Activated CD8-positive, alpha-beta T cell treated with anti-CD3 and anti-CD28 coated beads, Interleukin-2, amount 10 ng/mL, durations not matched to agents 7 days and 5 days (primary cell): ENCODE measurements at regions not wholly inside any gene's neighbourhood (a gene's known extent, or its start where the extent isn't known, plus 50 kb on each side); places are given as distances from the start of the nearest gene placed in this dataset.

Experiments used
- ATAC-seq: fragments of 150-1000 bp; cut with Tn5 transposase; one replicate; pipeline ENCODE4 v1.10.0; 2021; ENCODE audit warnings: moderate library complexity
- CTCF ChIA-PET: fragments of 350-600 bp; sonication (Branson Sonifier 250); formaldehyde crosslinking; loops from one replicate; lab custom pipeline; 2021; ENCODE audit warnings: antibody characterized with exemption; lab: Charles Lee
- POLR2A ChIA-PET: fragments of 350-600 bp; sonication (Branson Sonifier 250); formaldehyde crosslinking; loops from one replicate; lab custom pipeline; 2021; ENCODE audit warnings: antibody characterized with exemption; lab: Charles Lee
- DNase-seq: peaks from one replicate; pipeline ENCODE4 v3.0.0-alpha.2; 2020
- H3K27ac Mint-ChIP-seq: one replicate; pipeline ENCODE4 v1.8.0; 2021; ENCODE audit warnings: mild to moderate bottlenecking, mixed read lengths
- H3K27me3 Mint-ChIP-seq: one replicate; pipeline ENCODE4 v1.8.0; 2021; ENCODE audit warnings: low read depth, mixed read lengths
- H3K36me3 Mint-ChIP-seq: one replicate; pipeline ENCODE4 v1.8.0; 2021; ENCODE audit warnings: low read depth, mixed read lengths
- H3K4me1 Mint-ChIP-seq: one replicate; pipeline ENCODE4 v1.8.0; 2021; ENCODE audit warnings: low read depth, mixed read lengths
- H3K4me3 Mint-ChIP-seq: one replicate; pipeline ENCODE4 v1.8.0; 2021; ENCODE audit warnings: mild to moderate bottlenecking, mixed read lengths
- H3K9me3 Mint-ChIP-seq: one replicate; pipeline ENCODE4 v1.8.0; 2022; ENCODE audit warnings: mixed read lengths; ENCODE audit not compliant: insufficient read depth

DNA sequence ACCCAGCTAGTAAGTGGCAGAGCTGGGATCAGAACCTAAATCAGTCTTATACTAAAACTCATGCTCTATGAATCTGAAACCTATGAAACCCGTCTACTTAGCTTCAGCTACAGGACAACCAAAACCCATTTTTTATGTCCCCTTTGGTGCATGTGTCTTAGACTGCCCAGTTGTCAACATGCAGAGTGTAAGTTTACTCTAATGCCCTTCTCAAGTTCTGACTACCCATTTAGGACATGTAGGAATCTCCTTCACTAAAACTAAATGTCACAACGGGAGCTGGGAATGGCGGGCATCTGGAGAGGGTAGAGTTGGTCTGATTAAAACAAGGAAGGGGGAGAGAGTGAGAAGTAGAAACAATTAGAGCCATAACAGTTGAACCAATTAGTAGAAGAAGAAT lies 167.9 kb upstream of the UBASH3B start:
- Mint-ChIP-seq H3K4me3 (no peak overlapping the region), H3K4me1 (no peaks in the 10 kb centered on the region), H3K27me3 (peaks cover 2% of the 10 kb centered on the region), H3K27ac (no peak overlapping the region), H3K36me3 (no peaks in the 10 kb centered on the region), H3K9me3 (peaks cover 12% of the 10 kb centered on the region)
- CTCF ChIA-PET = no interaction called here
- POLR2A ChIA-PET = no interaction called here
- ATAC-seq (no peak), DNase-seq (no peak)

DNA sequence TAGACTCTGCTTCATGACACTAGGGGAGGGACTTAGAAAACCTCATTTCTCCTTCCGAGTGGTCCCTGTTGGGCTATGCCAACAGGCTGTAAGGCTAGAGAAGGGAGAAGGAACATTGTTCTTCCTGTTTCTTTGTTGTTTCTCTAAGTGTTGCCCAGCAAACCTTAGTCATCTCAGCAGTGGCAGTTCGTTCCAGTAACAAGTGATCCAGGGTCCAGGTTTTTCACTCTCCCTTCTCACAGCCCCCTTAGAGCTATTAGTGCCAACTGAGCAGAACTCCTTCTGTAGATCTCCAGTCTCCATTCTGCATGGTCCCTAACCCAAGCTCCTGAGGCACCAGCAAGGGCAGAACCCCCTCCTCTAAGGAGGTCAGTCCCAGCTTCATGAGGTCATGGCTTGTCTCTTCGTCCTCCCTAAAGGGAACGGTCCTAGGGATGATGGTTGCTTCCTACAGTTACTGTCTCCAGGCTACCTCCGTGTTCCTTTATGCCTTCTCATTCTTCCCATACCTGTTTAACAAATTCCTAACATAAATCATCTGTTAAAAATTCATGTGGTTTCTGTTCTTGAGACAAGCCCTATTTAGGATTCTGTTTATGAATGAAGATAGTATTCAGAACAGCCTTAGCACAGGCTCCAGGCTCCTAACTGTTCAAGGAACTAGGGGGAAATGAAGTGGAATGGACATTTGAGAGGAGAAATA lies 168.6 kb upstream of the UBASH3B start:
- H3K4me1 Mint-ChIP-seq = no peaks in the 10 kb centered on the region
- no peak for DNase-seq
- peaks cover 2% of the 10 kb centered on the region for H3K27me3 Mint-ChIP-seq
- H3K4me3 Mint-ChIP-seq = no peak overlapping the region
- no peaks in the 10 kb centered on the region for H3K36me3 Mint-ChIP-seq
- no peak overlapping the region for H3K27ac Mint-ChIP-seq
- no peak for ATAC-seq
- ChIA-PET CTCF (no interaction called here), POLR2A (no interaction called here)
- H3K9me3 Mint-ChIP-seq = peaks cover 12% of the 10 kb centered on the region

DNA sequence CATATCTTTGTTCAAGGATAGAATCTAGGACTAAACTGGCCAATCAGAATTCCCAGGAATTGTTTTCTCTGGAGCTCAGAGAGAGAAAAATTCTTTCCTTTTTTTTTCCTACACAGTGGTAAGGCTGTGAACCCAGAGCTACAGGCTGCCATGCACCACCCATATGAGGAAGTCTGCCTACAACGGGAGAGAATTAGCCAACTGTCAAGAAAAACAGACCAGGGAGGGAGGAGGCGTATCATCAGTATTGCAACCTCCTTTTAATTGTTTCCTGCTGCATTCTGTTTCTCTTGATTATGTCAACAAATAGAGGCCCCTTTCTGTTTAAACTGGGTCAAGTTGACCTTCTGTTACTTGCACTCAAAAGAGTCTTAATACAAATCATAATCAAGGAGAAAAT lies 176.5 kb upstream of the UBASH3B start:
- DNase-seq (no peak), ATAC-seq (no peak)
- Mint-ChIP-seq H3K27ac (no peak overlapping the region), H3K27me3 (peaks cover 3% of the 10 kb centered on the region), H3K36me3 (no peaks in the 10 kb centered on the region), H3K9me3 (peaks cover 12% of the 10 kb centered on the region), H3K4me1 (no peaks in the 10 kb centered on the region), H3K4me3 (no peak overlapping the region)
- POLR2A ChIA-PET = interaction anchor here (0.6 kb wide), 1 partner anchor 375 kb away, joined by 3 read pairs; no protein-coding TSS in a partner anchor
- CTCF ChIA-PET = no interaction called here

DNA sequence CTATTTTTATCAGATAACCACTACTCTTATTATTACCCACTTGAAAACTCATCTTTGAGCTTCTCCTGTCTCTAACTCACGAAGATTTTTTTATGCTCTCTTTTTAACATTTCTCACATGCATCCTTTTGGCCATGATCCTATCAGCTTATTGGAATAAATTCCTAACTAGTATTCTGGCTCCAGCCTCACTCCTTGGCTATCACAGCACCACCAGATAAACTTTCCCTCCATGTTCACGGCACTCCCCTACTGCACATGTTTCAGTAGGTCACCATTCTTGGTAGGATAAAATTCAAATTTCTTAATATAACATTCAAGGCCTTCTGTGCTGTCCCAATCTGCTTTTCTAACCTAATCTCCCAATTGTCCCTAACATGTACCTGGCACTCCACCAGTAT lies 186.6 kb upstream of the UBASH3B start:
- ChIA-PET CTCF (interaction anchor here (1.1 kb wide), 1 partner anchor 30 kb away, joined by 3 read pairs; no protein-coding TSS in a partner anchor), POLR2A (no interaction called here)
- Mint-ChIP-seq H3K27ac (no peak overlapping the region), H3K36me3 (no peaks in the 10 kb centered on the region), H3K9me3 (peaks cover 2% of the 10 kb centered on the region), H3K4me1 (no peaks in the 10 kb centered on the region), H3K4me3 (no peak overlapping the region), H3K27me3 (no peaks in the 10 kb centered on the region)
- ATAC-seq = no peak
- DNase-seq = no peak

DNA sequence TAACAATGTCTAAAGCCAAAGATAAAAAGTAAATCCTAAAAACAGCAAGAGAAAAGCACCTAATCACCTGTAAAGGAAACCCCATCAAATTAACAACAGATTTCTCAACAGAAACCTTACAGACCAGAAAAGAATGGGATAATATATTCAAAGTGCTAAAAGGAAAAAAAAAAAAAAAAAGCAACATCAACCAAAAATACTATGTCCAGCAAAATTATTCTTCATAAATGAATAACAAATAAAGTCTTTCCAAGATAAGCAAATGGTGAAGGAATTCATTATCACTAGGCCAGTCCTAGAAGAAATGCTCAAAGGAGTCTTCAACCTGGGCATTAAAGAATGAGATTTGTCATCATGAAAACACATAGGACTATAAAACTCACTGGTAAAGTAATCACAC lies 192.0 kb upstream of the UBASH3B start:
- H3K36me3 Mint-ChIP-seq = no peaks in the 10 kb centered on the region
- no peak overlapping the region for H3K27ac Mint-ChIP-seq
- no peaks in the 10 kb centered on the region for H3K4me1 Mint-ChIP-seq
- no peak for ATAC-seq
- ChIA-PET CTCF (no interaction called here), POLR2A (no interaction called here)
- H3K9me3 Mint-ChIP-seq = peaks cover 6% of the 10 kb centered on the region
- H3K27me3 Mint-ChIP-seq = no peaks in the 10 kb centered on the region
- DNase-seq = no peak
- no peak overlapping the region for H3K4me3 Mint-ChIP-seq

DNA sequence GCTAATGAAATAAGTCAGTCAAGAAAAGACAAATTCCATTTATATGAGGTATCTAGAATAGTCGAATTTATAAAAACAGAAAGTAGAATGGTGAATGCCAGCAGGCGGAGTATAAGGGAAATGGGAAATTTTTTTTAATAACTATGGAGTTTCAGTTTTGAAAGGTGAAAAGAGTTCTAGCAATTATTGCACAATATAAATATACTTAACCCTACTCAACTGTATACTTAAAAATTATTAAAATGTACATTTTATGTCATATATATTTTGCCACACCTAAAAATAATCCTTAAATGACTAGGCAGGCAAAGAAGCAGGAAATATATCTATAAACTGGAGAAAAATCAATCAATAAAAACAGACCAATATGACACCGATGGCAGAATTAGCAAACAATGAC lies 196.5 kb upstream of the UBASH3B start:
- ATAC-seq (no peak), DNase-seq (no peak)
- Mint-ChIP-seq H3K4me3 (no peak overlapping the region), H3K36me3 (no peaks in the 10 kb centered on the region), H3K4me1 (no peaks in the 10 kb centered on the region), H3K27ac (no peak overlapping the region), H3K9me3 (peaks cover 8% of the 10 kb centered on the region), H3K27me3 (no peaks in the 10 kb centered on the region)
- CTCF ChIA-PET = no interaction called here
- POLR2A ChIA-PET = no interaction called here

DNA sequence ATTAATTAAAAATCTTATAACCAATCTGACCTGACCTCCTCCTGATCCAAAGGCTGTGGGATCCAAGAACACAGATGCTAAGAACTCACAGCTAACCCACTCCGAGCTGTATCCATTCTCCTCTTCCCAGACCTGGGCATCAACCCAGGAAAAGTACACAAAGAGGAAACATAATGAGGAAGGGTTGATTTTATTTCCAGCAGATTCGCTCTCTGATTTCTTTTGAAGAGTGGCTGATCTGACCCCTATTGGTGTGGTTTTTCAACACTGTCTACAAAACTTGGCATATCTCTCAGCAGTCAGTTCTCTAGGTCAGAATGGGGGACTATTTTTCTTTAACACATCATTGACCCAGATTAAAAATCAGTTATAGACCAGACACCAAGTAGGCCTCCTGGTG lies 201.9 kb upstream of the UBASH3B start:
- no peak for ATAC-seq
- no peak overlapping the region for H3K27ac Mint-ChIP-seq

DNA sequence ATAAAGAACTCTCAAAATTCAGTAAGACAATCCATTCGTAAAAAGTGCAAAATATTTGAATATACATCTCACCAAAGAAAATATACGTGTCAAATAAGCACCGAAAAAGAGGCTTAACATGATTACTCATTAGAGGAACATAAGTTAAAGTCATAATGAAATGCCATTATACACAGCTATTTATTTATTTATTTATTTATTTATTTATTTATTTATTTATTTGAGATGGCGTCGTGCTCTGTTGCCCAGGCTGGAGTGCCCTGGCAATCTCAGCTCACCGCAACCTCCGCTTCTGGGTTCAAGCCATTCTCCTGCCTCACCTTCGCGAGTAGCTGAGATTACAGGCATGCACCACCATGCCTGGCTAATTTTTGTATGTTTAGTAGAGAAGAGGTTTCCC lies 203.6 kb upstream of the UBASH3B start:
- H3K36me3 Mint-ChIP-seq = no peaks in the 10 kb centered on the region
- H3K4me1 Mint-ChIP-seq = no peaks in the 10 kb centered on the region
- no peaks in the 10 kb centered on the region for H3K27me3 Mint-ChIP-seq
- CTCF ChIA-PET = no interaction called here
- DNase-seq = no peak
- no peak overlapping the region for H3K4me3 Mint-ChIP-seq
- H3K9me3 Mint-ChIP-seq = peaks cover 3% of the 10 kb centered on the region
- no peak for ATAC-seq
- POLR2A ChIA-PET = no interaction called here
- no peak overlapping the region for H3K27ac Mint-ChIP-seq

More for the DNA sequence above, 201.9 kb upstream of the UBASH3B start:
- H3K4me3 Mint-ChIP-seq = no peak overlapping the region
- no peaks in the 10 kb centered on the region for H3K4me1 Mint-ChIP-seq
- peaks cover 3% of the 10 kb centered on the region for H3K9me3 Mint-ChIP-seq
- H3K36me3 Mint-ChIP-seq = no peaks in the 10 kb centered on the region
- no peaks in the 10 kb centered on the region for H3K27me3 Mint-ChIP-seq
- CTCF ChIA-PET = no interaction called here
- POLR2A ChIA-PET = no interaction called here
- DNase-seq = no peak

DNA sequence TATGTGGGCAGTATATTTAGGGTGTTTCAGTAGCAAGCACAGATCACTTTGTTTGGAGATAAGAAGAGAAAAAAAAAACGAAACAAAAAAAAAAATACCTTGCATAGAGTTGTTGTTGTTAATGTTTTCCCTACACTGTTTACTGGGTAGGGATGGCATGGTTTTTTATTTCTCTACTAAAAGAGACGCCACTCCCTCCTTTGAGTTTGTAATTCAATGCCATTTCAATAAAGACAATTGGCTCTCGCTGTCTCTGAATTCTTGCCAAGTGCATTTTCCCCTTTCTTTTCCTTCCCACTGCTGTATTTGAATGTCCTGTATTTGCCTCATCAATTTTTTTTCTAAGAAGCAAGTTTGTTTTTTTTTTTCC lies 213.9 kb upstream of the UBASH3B start:
- H3K4me3 Mint-ChIP-seq = no peak overlapping the region
- DNase-seq (no peak), ATAC-seq (no peak)
- H3K9me3 Mint-ChIP-seq = no peaks in the 10 kb centered on the region
- no peaks in the 10 kb centered on the region for H3K36me3 Mint-ChIP-seq
- ChIA-PET CTCF (no interaction called here), POLR2A (no interaction called here)
- peaks cover 12% of the 10 kb centered on the region for H3K27me3 Mint-ChIP-seq
- H3K27ac Mint-ChIP-seq = no peak overlapping the region
- no peaks in the 10 kb centered on the region for H3K4me1 Mint-ChIP-seq

DNA sequence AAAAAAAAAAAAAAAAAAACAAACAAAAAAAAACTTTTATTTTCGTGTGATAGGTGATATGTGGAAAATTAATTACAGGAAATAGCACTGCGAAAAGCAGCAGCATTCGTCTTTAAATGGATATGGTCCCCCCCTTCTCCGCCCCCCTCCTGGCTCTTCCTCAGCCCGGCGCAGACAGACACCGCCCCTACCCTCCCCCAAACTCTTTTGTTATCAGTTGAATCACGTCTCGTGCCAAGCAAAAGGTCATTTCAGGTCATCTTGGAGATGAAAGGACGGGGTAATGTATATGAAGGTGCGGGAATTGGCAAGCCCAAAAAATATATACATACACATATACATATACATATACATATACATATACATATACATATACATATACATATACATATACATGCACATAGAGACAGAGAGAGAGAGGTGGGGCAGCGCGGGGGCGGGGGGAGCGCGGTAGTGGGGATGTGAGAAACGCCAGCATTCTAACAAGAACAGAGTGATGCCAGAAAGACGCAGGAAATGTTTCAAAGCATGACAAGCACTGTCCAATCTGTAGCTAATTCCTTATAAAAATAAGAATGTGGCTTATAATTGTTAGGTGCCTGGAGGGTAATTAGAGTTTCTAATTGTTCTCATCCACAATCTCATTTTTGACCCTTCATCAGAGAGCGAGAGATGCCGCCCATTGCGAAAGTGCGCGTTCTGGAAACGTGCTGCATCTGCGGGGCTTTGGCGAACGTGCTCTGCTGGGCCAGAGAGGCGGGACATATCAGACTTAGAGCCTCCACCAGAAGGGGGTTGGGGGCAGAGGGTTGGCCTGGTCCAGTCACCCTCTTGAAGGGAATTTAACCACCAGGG lies 214.5 kb upstream of the UBASH3B start:
- H3K9me3 Mint-ChIP-seq = no peaks in the 10 kb centered on the region
- H3K36me3 Mint-ChIP-seq = no peaks in the 10 kb centered on the region
- ChIA-PET POLR2A (no interaction called here), CTCF (no interaction called here)
- H3K4me1 Mint-ChIP-seq = no peaks in the 10 kb centered on the region
- DNase-seq (no peak), ATAC-seq (no peak)
- H3K27ac Mint-ChIP-seq = no peak overlapping the region
- no peak overlapping the region for H3K4me3 Mint-ChIP-seq
- peaks cover 12% of the 10 kb centered on the region for H3K27me3 Mint-ChIP-seq

DNA sequence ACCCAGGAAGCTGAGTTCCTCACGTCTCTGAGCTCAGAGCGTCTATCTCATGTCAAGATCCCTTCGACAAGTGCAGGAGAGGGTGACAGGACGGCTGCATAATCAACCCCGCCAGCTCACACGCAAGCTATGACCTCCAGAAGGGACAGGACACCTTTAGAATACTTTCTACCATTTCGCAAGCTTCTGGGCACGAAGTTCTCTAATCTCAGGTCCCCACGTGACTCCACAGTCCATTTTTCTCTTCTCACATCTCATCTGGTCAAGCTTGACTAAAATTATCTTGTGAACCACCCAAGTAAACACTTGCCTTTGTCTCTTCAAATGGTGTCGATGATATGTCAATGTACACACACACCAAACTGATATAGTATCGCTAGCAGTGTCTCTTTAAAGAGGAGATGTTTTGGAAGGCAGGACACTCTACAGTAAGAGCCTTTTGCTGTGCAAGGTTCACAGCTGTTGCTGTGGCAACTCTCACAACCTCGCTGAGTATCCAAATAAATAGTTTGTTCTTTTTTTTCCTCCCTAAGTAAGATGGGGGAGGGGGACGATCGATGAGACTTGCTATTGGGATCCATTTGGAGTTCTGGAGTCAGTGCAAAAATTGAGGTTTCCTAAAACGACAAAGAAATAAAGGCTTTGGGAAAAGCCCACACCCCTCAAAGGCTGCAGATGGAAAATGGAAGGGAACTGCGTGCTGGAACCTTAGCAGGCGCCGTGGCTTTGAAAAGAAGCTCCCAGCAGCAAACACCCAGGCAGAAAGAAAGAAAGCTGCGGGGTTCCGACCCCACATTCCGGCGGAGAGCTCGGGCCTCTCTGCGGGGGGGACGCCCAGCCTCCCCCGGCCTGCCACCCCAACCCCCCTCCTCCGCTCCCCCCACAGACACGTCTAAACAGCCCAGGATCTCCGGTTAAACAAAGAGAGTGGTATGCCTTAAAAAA lies 215.4 kb upstream of the UBASH3B start:
- no peaks in the 10 kb centered on the region for H3K36me3 Mint-ChIP-seq
- POLR2A ChIA-PET = no interaction called here
- no peaks in the 10 kb centered on the region for H3K9me3 Mint-ChIP-seq
- CTCF ChIA-PET = no interaction called here
- H3K4me1 Mint-ChIP-seq = no peaks in the 10 kb centered on the region
- H3K27ac Mint-ChIP-seq = no peak overlapping the region
- no peak for ATAC-seq
- H3K27me3 Mint-ChIP-seq = peaks cover 12% of the 10 kb centered on the region
- no peak for DNase-seq
- H3K4me3 Mint-ChIP-seq = no peak overlapping the region

DNA sequence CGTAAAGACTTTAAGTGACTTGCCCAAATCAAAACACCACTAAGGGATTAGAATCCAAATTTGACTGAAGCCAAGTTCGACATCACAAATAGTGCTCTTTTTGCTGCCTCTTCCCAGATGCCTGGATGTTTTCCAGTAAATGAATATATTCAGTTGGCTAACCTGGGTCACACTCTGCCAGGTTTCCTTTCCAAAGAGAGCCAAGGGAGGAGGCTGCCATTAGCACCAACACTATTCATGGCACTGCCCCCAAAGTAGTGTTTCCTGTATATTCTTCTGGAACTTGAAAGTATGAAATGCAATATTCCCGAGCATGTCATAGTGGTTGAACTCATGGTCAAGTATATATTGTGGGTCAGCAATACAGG lies 219.3 kb upstream of the UBASH3B start:
- Mint-ChIP-seq H3K9me3 (no peaks in the 10 kb centered on the region), H3K4me1 (no peaks in the 10 kb centered on the region), H3K4me3 (no peak overlapping the region), H3K27me3 (peaks cover 12% of the 10 kb centered on the region), H3K36me3 (no peaks in the 10 kb centered on the region), H3K27ac (no peak overlapping the region)
- ATAC-seq = no peak
- ChIA-PET POLR2A (no interaction called here), CTCF (no interaction called here)
- no peak for DNase-seq
